ENCODE measurements at regions not wholly inside any gene's neighbourhood (a gene's known extent, or its start where the extent isn't known, plus 50 kb on each side); places are given as distances from the start of the nearest gene placed in this dataset.

GRCh38 chr2:191555092-191555742 is 122.7 kb upstream of the NABP1 start:
- DNase-seq: peak; percentile 64 to 82 (median 72)
- Histone ChIP-seq H3K4me3 (ENCODE audit: low read depth, low read length) (no peak overlapping the region), H3K36me3 (ENCODE audit: control insufficient read depth, insufficient read depth, low read length) (no peaks in the 10 kb centered on the region), H3K27me3 (ENCODE audit: control insufficient read depth, insufficient read depth, low read length) (peaks cover 3% of the 10 kb centered on the region), H3K4me1 (ENCODE audit: control insufficient read depth, insufficient read depth, low read length, poor library complexity, severe bottlenecking) (no peaks in the 10 kb centered on the region), H3K27ac (ENCODE audit: insufficient read depth, low read length, poor library complexity, severe bottlenecking) (no peak overlapping the region), H3K9me3 (ENCODE audit: control insufficient read depth in 2 of 2, low read length in 2 of 2) (no peaks in the 10 kb centered on the region)
- peaks cover 0 to 6% (median 3%) of the 10 kb centered on the region in 4 donors for H3K4me1 Mint-ChIP-seq
- no peaks in the 10 kb centered on the region for H3K9me3 Mint-ChIP-seq
- no peak overlapping the region for H3K27ac Mint-ChIP-seq
- H3K4me3 Mint-ChIP-seq: no peak overlapping the region
- ATAC-seq (ENCODE audit: low read depth in 2 of 2): peak; percentile 71 to 80
- no peaks in the 10 kb centered on the region for H3K36me3 Mint-ChIP-seq
- H3K27me3 Mint-ChIP-seq: peaks cover 38% of the 10 kb centered on the region

GRCh38 chr2:191556463-191556862 is 121.5 kb upstream of the NABP1 start:
- Histone ChIP-seq H3K4me3 (ENCODE audit: low read depth, low read length) (no peak overlapping the region), H3K9me3 (ENCODE audit: control insufficient read depth in 2 of 2, low read length in 2 of 2) (no peaks in the 10 kb centered on the region), H3K4me1 (ENCODE audit: control insufficient read depth, insufficient read depth, low read length, poor library complexity, severe bottlenecking) (no peaks in the 10 kb centered on the region), H3K27me3 (ENCODE audit: control insufficient read depth, insufficient read depth, low read length) (no peaks in the 10 kb centered on the region), H3K36me3 (ENCODE audit: control insufficient read depth, insufficient read depth, low read length) (no peaks in the 10 kb centered on the region), H3K27ac (ENCODE audit: insufficient read depth, low read length, poor library complexity, severe bottlenecking) (no peak overlapping the region)
- Mint-ChIP-seq H3K4me1 (peaks cover 0 to 6% (median 3%) of the 10 kb centered on the region in 4 donors), H3K27me3 (peaks cover 33% of the 10 kb centered on the region), H3K36me3 (no peaks in the 10 kb centered on the region), H3K9me3 (no peaks in the 10 kb centered on the region), H3K27ac (peak overlapping the region in 1 of 3 donors; percentile 21), H3K4me3 (no peak overlapping the region)
- DNase-seq: no peak
- no peak for ATAC-seq (ENCODE audit: low read depth in 2 of 2)

GRCh38 chr2:191557841-191558240 is 120.1 kb upstream of the NABP1 start:
- Histone ChIP-seq H3K27me3 (ENCODE audit: control insufficient read depth, insufficient read depth, low read length) (peaks cover 3% of the 10 kb centered on the region), H3K27ac (ENCODE audit: insufficient read depth, low read length, poor library complexity, severe bottlenecking) (no peak overlapping the region), H3K9me3 (ENCODE audit: control insufficient read depth in 2 of 2, low read length in 2 of 2) (no peaks in the 10 kb centered on the region), H3K4me3 (ENCODE audit: low read depth, low read length) (no peak overlapping the region), H3K4me1 (ENCODE audit: control insufficient read depth, insufficient read depth, low read length, poor library complexity, severe bottlenecking) (no peaks in the 10 kb centered on the region), H3K36me3 (ENCODE audit: control insufficient read depth, insufficient read depth, low read length) (no peaks in the 10 kb centered on the region)
- peaks cover 30% of the 10 kb centered on the region for H3K27me3 Mint-ChIP-seq
- no peaks in the 10 kb centered on the region for H3K36me3 Mint-ChIP-seq
- DNase-seq: no peak
- ATAC-seq (ENCODE audit: low read depth in 2 of 2): no peak
- peaks cover 0 to 6% (median 3%) of the 10 kb centered on the region in 4 donors for H3K4me1 Mint-ChIP-seq
- H3K4me3 Mint-ChIP-seq: no peak overlapping the region
- no peaks in the 10 kb centered on the region for H3K9me3 Mint-ChIP-seq
- no peak overlapping the region for H3K27ac Mint-ChIP-seq

GRCh38 chr2:191559569-191559968 is 118.4 kb upstream of the NABP1 start:
- Histone ChIP-seq H3K4me1 (ENCODE audit: control insufficient read depth, insufficient read depth, low read length, poor library complexity, severe bottlenecking) (no peaks in the 10 kb centered on the region), H3K4me3 (ENCODE audit: low read depth, low read length) (no peak overlapping the region), H3K9me3 (ENCODE audit: control insufficient read depth in 2 of 2, low read length in 2 of 2) (no peaks in the 10 kb centered on the region), H3K27me3 (ENCODE audit: control insufficient read depth, insufficient read depth, low read length) (peaks cover 8% of the 10 kb centered on the region), H3K27ac (ENCODE audit: insufficient read depth, low read length, poor library complexity, severe bottlenecking) (no peak overlapping the region), H3K36me3 (ENCODE audit: control insufficient read depth, insufficient read depth, low read length) (no peaks in the 10 kb centered on the region)
- no peak for DNase-seq
- no peak overlapping the region for H3K27ac Mint-ChIP-seq
- no peaks in the 10 kb centered on the region for H3K9me3 Mint-ChIP-seq
- H3K27me3 Mint-ChIP-seq: peaks cover 34% of the 10 kb centered on the region
- ATAC-seq (ENCODE audit: low read depth in 2 of 2): no peak
- H3K4me1 Mint-ChIP-seq: peaks cover 0 to 6% (median 3%) of the 10 kb centered on the region in 4 donors
- no peak overlapping the region for H3K4me3 Mint-ChIP-seq
- no peaks in the 10 kb centered on the region for H3K36me3 Mint-ChIP-seq

GRCh38 chr2:191560411-191560980 is 117.4 kb upstream of the NABP1 start:
- DNase-seq: no peak
- Histone ChIP-seq H3K36me3 (ENCODE audit: control insufficient read depth, insufficient read depth, low read length) (no peaks in the 10 kb centered on the region), H3K4me1 (ENCODE audit: control insufficient read depth, insufficient read depth, low read length, poor library complexity, severe bottlenecking) (no peaks in the 10 kb centered on the region), H3K27me3 (ENCODE audit: control insufficient read depth, insufficient read depth, low read length) (peaks cover 11% of the 10 kb centered on the region), H3K4me3 (ENCODE audit: low read depth, low read length) (no peak overlapping the region), H3K27ac (ENCODE audit: insufficient read depth, low read length, poor library complexity, severe bottlenecking) (no peak overlapping the region), H3K9me3 (ENCODE audit: control insufficient read depth in 2 of 2, low read length in 2 of 2) (no peaks in the 10 kb centered on the region)
- H3K27ac Mint-ChIP-seq: no peak overlapping the region
- peaks cover 0 to 7% (median 2%) of the 10 kb centered on the region in 4 donors for H3K4me1 Mint-ChIP-seq
- no peaks in the 10 kb centered on the region for H3K9me3 Mint-ChIP-seq
- no peak overlapping the region for H3K4me3 Mint-ChIP-seq
- H3K27me3 Mint-ChIP-seq: peaks cover 35% of the 10 kb centered on the region
- no peaks in the 10 kb centered on the region for H3K36me3 Mint-ChIP-seq
- ATAC-seq (ENCODE audit: low read depth in 2 of 2): no peak

- no peak overlapping the region for H3K27ac Mint-ChIP-seq
- Histone ChIP-seq H3K36me3 (ENCODE audit: control insufficient read depth, insufficient read depth, low read length) (no peaks in the 10 kb centered on the region), H3K4me3 (ENCODE audit: low read depth, low read length) (no peak overlapping the region), H3K27me3 (ENCODE audit: control insufficient read depth, insufficient read depth, low read length) (peaks cover 11% of the 10 kb centered on the region), H3K4me1 (ENCODE audit: control insufficient read depth, insufficient read depth, low read length, poor library complexity, severe bottlenecking) (peaks cover 10% of the 10 kb centered on the region), H3K27ac (ENCODE audit: insufficient read depth, low read length, poor library complexity, severe bottlenecking) (no peak overlapping the region), H3K9me3 (ENCODE audit: control insufficient read depth in 2 of 2, low read length in 2 of 2) (no peaks in the 10 kb centered on the region)
- no peaks in the 10 kb centered on the region for H3K36me3 Mint-ChIP-seq
- peak overlapping the region in 1 of 4 donors; percentile 61 for H3K4me3 Mint-ChIP-seq
- H3K27me3 Mint-ChIP-seq: peaks cover 42% of the 10 kb centered on the region
- ATAC-seq (ENCODE audit: low read depth in 2 of 2) (no peak), DNase-seq (no peak)
- H3K9me3 Mint-ChIP-seq: no peaks in the 10 kb centered on the region
- peaks cover under 1 to 43% (median 13%) of the 10 kb centered on the region in 4 donors for H3K4me1 Mint-ChIP-seq
Observed at GRCh38 chr2:191565120-191565519, 112.8 kb upstream of the NABP1 start.

GRCh38 chr2:191565647-191566198 is 112.2 kb upstream of the NABP1 start:
- Histone ChIP-seq H3K9me3 (ENCODE audit: control insufficient read depth in 2 of 2, low read length in 2 of 2) (no peaks in the 10 kb centered on the region), H3K27me3 (ENCODE audit: control insufficient read depth, insufficient read depth, low read length) (peaks cover 11% of the 10 kb centered on the region), H3K4me3 (ENCODE audit: low read depth, low read length) (no peak overlapping the region), H3K4me1 (ENCODE audit: control insufficient read depth, insufficient read depth, low read length, poor library complexity, severe bottlenecking) (peaks cover 16% of the 10 kb centered on the region), H3K27ac (ENCODE audit: insufficient read depth, low read length, poor library complexity, severe bottlenecking) (no peak overlapping the region), H3K36me3 (ENCODE audit: control insufficient read depth, insufficient read depth, low read length) (no peaks in the 10 kb centered on the region)
- Mint-ChIP-seq H3K27me3 (peaks cover 45% of the 10 kb centered on the region), H3K4me1 (peaks cover 6 to 49% (median 19%) of the 10 kb centered on the region in 4 donors), H3K4me3 (peak overlapping the region in 1 of 4 donors; percentile 61), H3K27ac (no peak overlapping the region), H3K36me3 (no peaks in the 10 kb centered on the region), H3K9me3 (no peaks in the 10 kb centered on the region)
- ATAC-seq (ENCODE audit: low read depth in 2 of 2): no peak
- peak in 1 of 3 donors; percentile 38 for DNase-seq

All from CD4-positive, CD25-positive, alpha-beta regulatory T cell (primary cell).